Smooth muscle cell (in vitro differentiated cells): ENCODE measurements at regions not wholly inside any gene's neighbourhood (a gene's known extent, or its start where the extent isn't known, plus 50 kb on each side); places are given as distances from the start of the nearest gene placed in this dataset.
A peak's percentile ranks its signal among the peaks of the same experiment; 100 is the strongest.

Source experiments
- DNase-seq: peaks from one replicate; lab custom pipeline; 2025; ENCODE audit not compliant: unreplicated experiment; lab: John Stamatoyannopoulos, UW
- H2AFZ ChIP-seq: fragments of 200-600 bp; sonication (generic); 2 replicates; pipeline ENCODE4 v1.6.0; 2016; ENCODE audit warnings: antibody characterized with exemption, low read depth, mild to moderate bottlenecking
- H3F3A ChIP-seq: fragments of 200-600 bp; sonication (generic); 2 replicates; pipeline ENCODE4 v1.6.0; 2017; ENCODE audit warnings: antibody characterized with exemption, low read depth
- H3K27ac ChIP-seq: fragments of 200-600 bp; sonication (generic); 2 replicates; pipeline ENCODE4 v1.5.1; 2016; ENCODE audit warnings: low read depth, mild to moderate bottlenecking
- H3K27me3 ChIP-seq: fragments of 200-600 bp; sonication (generic); 2 replicates; pipeline ENCODE4 v1.6.1; 2016; ENCODE audit warnings: low read depth, mild to moderate bottlenecking
- H3K36me3 ChIP-seq: fragments of 200-600 bp; sonication (generic); 2 replicates; pipeline ENCODE4 v1.5.1; 2016; ENCODE audit warnings: low read depth
- H3K4me1 ChIP-seq: fragments of 200-600 bp; sonication (generic); 2 replicates; pipeline ENCODE4 v1.5.1; 2016; ENCODE audit warnings: low read depth
- H3K4me2 ChIP-seq: fragments of 200-600 bp; sonication (generic); 2 replicates; pipeline ENCODE4 v1.6.0; 2016; ENCODE audit warnings: mild to moderate bottlenecking
- H3K4me3 ChIP-seq: fragments of 200-600 bp; sonication (generic); 2 replicates; pipeline ENCODE4 v1.5.1; 2016; ENCODE audit warnings: mild to moderate bottlenecking
- H3K79me2 ChIP-seq: fragments of 200-600 bp; sonication (generic); 2 replicates; pipeline ENCODE4 v1.6.0; 2016; ENCODE audit warnings: low read depth, mild to moderate bottlenecking
- H3K9ac ChIP-seq: fragments of 200-600 bp; sonication (generic); 2 replicates; pipeline ENCODE4 v1.6.0; 2016; ENCODE audit warnings: low read depth
- H3K9me3 ChIP-seq: fragments of 200-600 bp; sonication (generic); replicated peaks from 2 replicates; pipeline ENCODE4 v1.5.1; 2016; ENCODE audit warnings: low read depth
- H4K20me1 ChIP-seq: fragments of 200-600 bp; sonication (generic); 2 replicates; pipeline ENCODE4 v1.6.0; 2016; ENCODE audit warnings: low read depth
- CTCF ChIP-seq: fragments of 200-600 bp; sonication (generic); IDR thresholded peaks from 2 replicates; pipeline ENCODE4 v1.5.1; 2017; ENCODE audit warnings: borderline replicate concordance, mild to moderate bottlenecking, antibody characterized with exemption; ENCODE audit not compliant: insufficient read depth, poor library complexity, severe bottlenecking
- WGBS: methylation state at CpG from one replicate; pipeline ENCODE4 v1.1.7; 2016; ENCODE audit warnings: low lambda C conversion rate; 5-methylcytosine and 5-hydroxymethylcytosine counted together

- Histone ChIP-seq H4K20me1 (no peaks in the 10 kb centered on the region), H3K27ac (no peak overlapping the region), H3K79me2 (no peaks in the 10 kb centered on the region), H3K36me3 (no peaks in the 10 kb centered on the region), H3K9ac (no peak overlapping the region), H3K9me3 (no peaks in the 10 kb centered on the region), H3K4me2 (no peak overlapping the region), H3K4me1 (peaks cover 25% of the 10 kb centered on the region), H2AFZ (no peak overlapping the region), H3K27me3 (no peaks in the 10 kb centered on the region), H3F3A (no peaks in the 10 kb centered on the region), H3K4me3 (no peak overlapping the region)
- TF ChIP-seq CTCF = no peak
- 56% methylated on average over 9 of the region's 9 CpGs for WGBS
- no peak for DNase-seq
Measured at GRCh38 chr4:38279650-38280322, 319.6 kb downstream of the PTTG2 start.

- H3K27ac ChIP-seq = no peak overlapping the region
- no peak for TF ChIP-seq CTCF
- WGBS = 86% methylated on average over 4 of the region's 4 CpGs
Measured at GRCh38 chr4:38280323-38280706, 320.1 kb downstream of the PTTG2 start.

GRCh38 chr4:38281371-38282071 is 321.3 kb downstream of the PTTG2 start:
- Histone ChIP-seq H3K9me3 (no peaks in the 10 kb centered on the region), H3K4me1 (peaks cover 25% of the 10 kb centered on the region), H3K27ac (no peak overlapping the region), H3K4me2 (peak overlapping the region; percentile 41), H3F3A (no peaks in the 10 kb centered on the region), H2AFZ (no peak overlapping the region), H3K27me3 (no peaks in the 10 kb centered on the region), H3K79me2 (no peaks in the 10 kb centered on the region), H3K36me3 (no peaks in the 10 kb centered on the region), H3K9ac (no peak overlapping the region), H3K4me3 (no peak overlapping the region), H4K20me1 (no peaks in the 10 kb centered on the region)
- DNase-seq = no peak
- TF ChIP-seq CTCF = no peak
- WGBS = 50% methylated on average over 2 of the region's 2 CpGs

More at GRCh38 chr4:38280323-38280706, 320.1 kb downstream of the PTTG2 start:
- no peaks in the 10 kb centered on the region for H3K36me3 ChIP-seq
- no peak overlapping the region for H3K9ac ChIP-seq
- no peak for DNase-seq
- no peak overlapping the region for H3K4me2 ChIP-seq
- no peaks in the 10 kb centered on the region for H3K27me3 ChIP-seq
- H3F3A ChIP-seq = no peaks in the 10 kb centered on the region
- no peaks in the 10 kb centered on the region for H3K79me2 ChIP-seq
- H2AFZ ChIP-seq = no peak overlapping the region
- no peaks in the 10 kb centered on the region for H3K9me3 ChIP-seq
- H4K20me1 ChIP-seq = no peaks in the 10 kb centered on the region
- H3K4me1 ChIP-seq = peaks cover 25% of the 10 kb centered on the region
- no peak overlapping the region for H3K4me3 ChIP-seq
